HepG2 (cell line): ENCODE measurements at regions not wholly inside any gene's neighbourhood (a gene's known extent, or its start where the extent isn't known, plus 50 kb on each side); places are given as distances from the start of the nearest gene placed in this dataset.

Source experiments
- HNF4A ChIP-seq: sonication (generic); formaldehyde crosslinking; IDR thresholded peaks from 2 replicates; pipeline ENCODE4 v1.4.0; 2020; ENCODE audit warnings: missing genetic modification reagents
- NFKB2 ChIP-seq: sonication (generic); formaldehyde crosslinking; IDR thresholded peaks from 2 replicates; pipeline ENCODE4 v1.4.0; 2020; ENCODE audit warnings: missing genetic modification reagents, borderline replicate concordance
- PREB ChIP-seq: sonication (generic); formaldehyde crosslinking; IDR thresholded peaks from 2 replicates; pipeline ENCODE4 v1.4.0; 2020; ENCODE audit warnings: missing genetic modification reagents
- SNAPC2 ChIP-seq: sonication (generic); formaldehyde crosslinking; IDR thresholded peaks from 2 replicates; pipeline ENCODE4 v1.8.1; 2022; ENCODE audit warnings: mild to moderate bottlenecking, missing genetic modification reagents
- SP1 ChIP-seq, 2 experiments: fragments of 450-650 bp in 1 of 2; sonication (generic) in 1 of 2; formaldehyde crosslinking in 1 of 2; IDR thresholded peaks; 2 replicates each; pipeline versions ENCODE4 v1.4.0 to v1.6.1; 2016 to 2020; ENCODE audit warnings: missing genetic modification reagents in 1 of 2
- ZNF124 ChIP-seq: sonication (generic); formaldehyde crosslinking; IDR thresholded peaks from 2 replicates; pipeline ENCODE4 v1.4.0; 2020; ENCODE audit warnings: missing genetic modification reagents
- ZNF235 ChIP-seq: sonication (generic); formaldehyde crosslinking; IDR thresholded peaks from 2 replicates; pipeline ENCODE4 v1.8.1; 2023; ENCODE audit warnings: mild to moderate bottlenecking, missing genetic modification reagents, borderline replicate concordance
- ZNF776 ChIP-seq: sonication (generic); formaldehyde crosslinking; IDR thresholded peaks from 2 replicates; pipeline ENCODE4 v1.4.0; 2020; ENCODE audit warnings: mild to moderate bottlenecking, missing genetic modification reagents
- TF ChIP-seq, protein P1 (sequence below): sonication (generic); formaldehyde crosslinking; IDR thresholded peaks from 2 replicates; pipeline ENCODE4 v1.4.0; 2020; ENCODE audit warnings: missing genetic modification reagents

DNA sequence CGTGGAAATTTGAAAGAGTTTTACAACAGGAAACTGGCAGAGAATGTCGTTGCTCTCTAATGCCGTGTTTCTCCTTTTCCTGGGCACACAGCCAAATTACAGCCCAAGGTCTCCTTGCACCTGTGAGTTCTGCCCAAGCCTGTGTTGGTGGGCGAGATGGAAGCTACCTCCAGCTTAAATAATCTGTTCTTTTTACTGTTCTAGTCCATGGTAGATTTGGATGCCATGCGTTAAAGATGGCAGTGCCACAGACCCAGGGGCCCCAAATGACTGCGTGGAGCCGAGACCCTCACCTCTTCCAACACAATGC is 92.6 kb upstream of the IRX4 start:
- TF ChIP-seq, protein P1, sequence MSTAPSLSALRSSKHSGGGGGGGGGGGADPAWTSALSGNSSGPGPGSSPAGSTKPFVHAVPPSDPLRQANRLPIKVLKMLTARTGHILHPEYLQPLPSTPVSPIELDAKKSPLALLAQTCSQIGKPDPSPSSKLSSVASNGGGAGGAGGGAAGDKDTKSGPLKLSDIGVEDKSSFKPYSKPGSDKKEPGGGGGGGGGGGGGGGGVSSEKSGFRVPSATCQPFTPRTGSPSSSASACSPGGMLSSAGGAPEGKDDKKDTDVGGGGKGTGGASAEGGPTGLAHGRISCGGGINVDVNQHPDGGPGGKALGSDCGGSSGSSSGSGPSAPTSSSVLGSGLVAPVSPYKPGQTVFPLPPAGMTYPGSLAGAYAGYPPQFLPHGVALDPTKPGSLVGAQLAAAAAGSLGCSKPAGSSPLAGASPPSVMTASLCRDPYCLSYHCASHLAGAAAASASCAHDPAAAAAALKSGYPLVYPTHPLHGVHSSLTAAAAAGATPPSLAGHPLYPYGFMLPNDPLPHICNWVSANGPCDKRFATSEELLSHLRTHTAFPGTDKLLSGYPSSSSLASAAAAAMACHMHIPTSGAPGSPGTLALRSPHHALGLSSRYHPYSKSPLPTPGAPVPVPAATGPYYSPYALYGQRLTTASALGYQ: no peak
- TF ChIP-seq ZNF776 (CRISPR knock-in tag): no peak
- no peak for TF ChIP-seq ZNF124 (CRISPR knock-in tag)
- no peak for TF ChIP-seq ZNF235 (CRISPR knock-in tag)
- TF ChIP-seq SP1 (IDR thresholded peaks at IDR 0.05): no peak
- TF ChIP-seq SP1 (CRISPR knock-in tag; IDR thresholded peaks at IDR 0.05): no peak
- no peak for TF ChIP-seq HNF4A
- no peak for TF ChIP-seq SNAPC2 (CRISPR knock-in tag)
- TF ChIP-seq NFKB2 (CRISPR knock-in tag): no peak
- TF ChIP-seq PREB: no peak
